HepG2 (cell line): ENCODE measurements at regions not wholly inside any gene's neighbourhood (a gene's known extent, or its start where the extent isn't known, plus 50 kb on each side); places are given as distances from the start of the nearest gene placed in this dataset.

Experiments used
- ATAC-seq: fragments of 200-7000 bp; cut with Tn5 transposase; 3 replicates; pipeline ENCODE4 v1.9.1; 2020; ENCODE audit warnings: mild to moderate bottlenecking, moderate library complexity
- BruUV-seq: library from RNA; stranded (reverse); fragments of 400-500 nt; replicated peaks from 2 replicates; lab custom pipeline; 2021; lab: Mats Ljungman, UMichigan
- CTCF ChIA-PET: fragments of 300-600 bp; formaldehyde crosslinking; extraction: SDS; loops from one replicate; lab custom pipeline; 2021; ENCODE audit warnings: low total read pairs, inconsistent platforms, low intra/inter-chr PET ratio; lab: Yijun Ruan, JAX
- POLR2A ChIA-PET: fragments of 350-600 bp; sonication (Branson Sonifier 250); formaldehyde crosslinking; loops from one replicate; lab custom pipeline; 2020; ENCODE audit warnings: antibody characterized with exemption, inconsistent platforms; lab: Yijun Ruan, JAX
- DNase-seq: peaks from one replicate; pipeline ENCODE4 v3.0.0-alpha.2; 2015; ENCODE audit warnings: low spot score
- FAIRE-seq: peaks from 3 replicates; lab custom pipeline; 2011; peaks lifted over from hg19 to GRCh38; lab: Jason Lieb, UNC
- H2AFZ ChIP-seq: one replicate; pipeline ENCODE4 v1.6.1; 2011; ENCODE audit warnings: low read length, inconsistent platforms
- H3K27ac ChIP-seq: fragments of 300-600 bp; 3 replicates; pipeline ENCODE4 v1.8.0; 2011; ENCODE audit warnings: mixed run types, mild to moderate bottlenecking, mixed read lengths, low read length, inconsistent platforms; ENCODE audit not compliant: insufficient read depth; ENCODE audit errors: extremely low read length
- H3K27me3 ChIP-seq, 2 experiments: fragments of 200-600 bp in 1 of 2; 2 replicates in 1 of 2; 3 replicates in 1 of 2; pipeline versions ENCODE4 v1.6.0 to v1.8.0; 2011; ENCODE audit warnings: low read length in 2 of 2, mild to moderate bottlenecking in 2 of 2, moderate library complexity in 2 of 2, inconsistent platforms in 1 of 2; ENCODE audit not compliant: insufficient read depth in 2 of 2, control insufficient read depth in 1 of 2
- H3K36me3 ChIP-seq, 2 experiments: fragments of 200-600 bp in 1 of 2; replicated peaks in 1 of 2; 2 replicates in 1 of 2; 3 replicates in 1 of 2; pipeline versions ENCODE4 v1.5.1 to v1.8.0; 2011; ENCODE audit warnings: low read length in 2 of 2, inconsistent platforms in 1 of 2; ENCODE audit not compliant: insufficient read depth in 2 of 2, control insufficient read depth in 1 of 2
- H3K4me1 ChIP-seq: 2 replicates; pipeline ENCODE4 v1.5.1; 2012; ENCODE audit warnings: low read length, inconsistent platforms; ENCODE audit not compliant: insufficient read depth
- H3K4me2 ChIP-seq: 2 replicates; pipeline ENCODE4 v1.6.0; 2011; ENCODE audit warnings: low read depth, low read length, inconsistent platforms
- H3K4me3 ChIP-seq, 3 experiments: fragments of 200-600 bp in 1 of 3; sonication (generic), shearing (Covaris generic) in 1 of 3; replicated peaks in 1 of 3; 2 replicates each; pipeline ENCODE4 v1.5.1; 2011 to 2016; ENCODE audit warnings: low read length in 3 of 3, inconsistent platforms in 2 of 3, low read depth in 2 of 3, mild to moderate bottlenecking in 2 of 3, control low read depth in 1 of 3, mixed read lengths in 1 of 3; ENCODE audit not compliant: insufficient read depth in 1 of 3
- H3K79me2 ChIP-seq: one replicate; pipeline ENCODE4 v1.6.1; 2011; ENCODE audit warnings: low read length, inconsistent platforms; ENCODE audit not compliant: insufficient read depth
- H3K9ac ChIP-seq: 2 replicates; pipeline ENCODE4 v1.6.0; 2011; ENCODE audit warnings: mild to moderate bottlenecking, low read depth, low read length, inconsistent platforms; ENCODE audit not compliant: insufficient read depth
- H3K9me3 ChIP-seq: 2 replicates; pipeline ENCODE4 v1.5.1; 2012; ENCODE audit warnings: mild to moderate bottlenecking, low read length
- H4K20me1 ChIP-seq: 2 replicates; pipeline ENCODE4 v1.6.0; 2011; ENCODE audit warnings: inconsistent platforms, mild to moderate bottlenecking, low read length, moderate library complexity; ENCODE audit not compliant: insufficient read depth
- AHDC1 ChIP-seq: sonication (generic); formaldehyde crosslinking; IDR thresholded peaks from 2 replicates; pipeline ENCODE4 v1.5.1; 2020; ENCODE audit warnings: mild to moderate bottlenecking, missing genetic modification reagents, borderline replicate concordance
- HNF4A ChIP-seq: sonication (generic); formaldehyde crosslinking; IDR thresholded peaks from 2 replicates; pipeline ENCODE4 v1.4.0; 2020; ENCODE audit warnings: missing genetic modification reagents
- RERE ChIP-seq: IDR thresholded peaks from 2 replicates; pipeline ENCODE4 v1.6.1; 2016; ENCODE audit warnings: low read depth, missing genetic modification reagents, missing compliant biosample characterization
- RFXANK ChIP-seq: IDR thresholded peaks from 2 replicates; pipeline ENCODE4 v1.6.1; 2016
- SALL1 ChIP-seq: sonication (generic); formaldehyde crosslinking; IDR thresholded peaks from 2 replicates; pipeline ENCODE4 v1.8.0; 2022; ENCODE audit warnings: mild to moderate bottlenecking, missing genetic modification reagents
- SNAPC2 ChIP-seq: sonication (generic); formaldehyde crosslinking; IDR thresholded peaks from 2 replicates; pipeline ENCODE4 v1.8.1; 2022; ENCODE audit warnings: mild to moderate bottlenecking, missing genetic modification reagents
- SYNCRIP ChIP-seq: fragments of 200-400 bp; formaldehyde crosslinking; IDR thresholded peaks from 2 replicates; pipeline ENCODE4 v1.6.1; 2018; ENCODE audit warnings: mild to moderate bottlenecking, low read depth, low read length; ENCODE audit not compliant: insufficient read depth
- ZBTB33 ChIP-seq: sonication (generic); formaldehyde crosslinking; IDR thresholded peaks from 2 replicates; pipeline ENCODE4 v1.4.0; 2020; ENCODE audit warnings: missing genetic modification reagents
- ZNF773 ChIP-seq: sonication (generic); formaldehyde crosslinking; IDR thresholded peaks from 2 replicates; pipeline ENCODE4 v1.4.0; 2020; ENCODE audit warnings: missing genetic modification reagents, borderline replicate concordance
- WGBS: methylation state at CpG from one replicate; pipeline ENCODE4 v1.1.6; 2017; ENCODE audit warnings: low lambda C conversion rate; 5-methylcytosine and 5-hydroxymethylcytosine counted together
- in situ Hi-C: cut with HindIII; loops from 2 replicates; pipeline ENCODE4 v1.10.0; 2017; ENCODE audit warnings: low pct_unique_long_range_greater_than_20kb; ENCODE audit not compliant: extremely low pct_ligation_motif_present
- intact Hi-C: fragments of 100-400 bp; cut with micrococcal nuclease; formaldehyde crosslinking; loops from one replicate; pipeline ENCODE4 v1.10.0; 2022; ENCODE audit not compliant: unreplicated experiment

- no TSS peak for BruUV-seq
- FAIRE-seq (no peak), DNase-seq (no peak), ATAC-seq (no peak)
- H3K9ac ChIP-seq: no peak overlapping the region
- H2AFZ ChIP-seq: no peak overlapping the region
- ChIA-PET CTCF (no interaction called here), POLR2A (no interaction called here)
- H3K79me2 ChIP-seq: no peaks in the 10 kb centered on the region
- no peaks in the 10 kb centered on the region for H3K27me3 ChIP-seq
- H4K20me1 ChIP-seq: no peaks in the 10 kb centered on the region
- peaks cover 19% of the 10 kb centered on the region for H3K9me3 ChIP-seq
- intact Hi-C loops (no loop called here), in situ Hi-C loops (no loop called here)
- H3K4me2 ChIP-seq: no peak overlapping the region
- no peak overlapping the region for H3K27ac ChIP-seq
- no peaks in the 10 kb centered on the region for H3K4me1 ChIP-seq
- no peak overlapping the region for H3K4me3 ChIP-seq
- H3K36me3 ChIP-seq: no peaks in the 10 kb centered on the region
- 6% methylated on average over 2 of the region's 2 CpGs for WGBS
- TF ChIP-seq SNAPC2 (CRISPR knock-in tag) (no peak), ZBTB33 (no peak), ZNF773 (CRISPR knock-in tag) (no peak), SALL1 (no peak), AHDC1 (CRISPR knock-in tag) (no peak), SYNCRIP (no peak), HNF4A (CRISPR knock-in tag) (no peak), RERE (CRISPR knock-in tag) (no peak), RFXANK (no peak)
Observed at GRCh38 chrY:15905557-15905956, 1381.2 kb downstream of the NLGN4Y start.
